ENCODE measurements at regions not wholly inside any gene's neighbourhood (a gene's known extent, or its start where the extent isn't known, plus 50 kb on each side); places are given as distances from the start of the nearest gene placed in this dataset.
"Not testable (repeated sequence)": the region's sequence is repeated elsewhere in the genome, so short reads cannot be mapped to it uniquely, and the experiment has no call there.

DNA sequence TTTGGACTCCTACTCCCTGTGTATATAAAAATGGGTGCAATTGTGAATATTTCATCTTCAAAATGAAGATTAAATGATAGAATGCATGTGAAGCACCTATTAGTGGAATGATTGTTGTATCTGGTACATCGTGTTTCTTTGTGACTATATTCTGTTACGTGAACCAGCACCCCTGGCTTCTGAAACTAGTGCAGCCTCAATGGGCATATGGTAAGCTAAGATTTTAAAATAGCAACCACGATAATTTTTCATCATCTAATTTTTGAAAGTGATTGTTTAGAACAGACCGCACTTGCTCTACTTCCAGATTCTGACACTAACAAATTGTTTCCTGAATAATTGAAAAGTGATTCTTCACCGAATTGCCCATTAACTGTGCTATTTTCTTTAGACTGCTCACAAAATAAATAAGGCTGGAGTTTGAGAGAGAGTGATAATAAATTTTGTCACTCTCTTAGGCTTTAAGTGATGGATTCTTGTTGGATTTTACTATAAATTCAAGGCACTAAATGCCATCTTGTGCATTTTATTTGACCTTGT is 806.1 kb upstream of the LRATD1 start:
- DNase-seq (ENCODE audit: low read depth, low spot score) = no peak

- DNase-seq (ENCODE audit: low read depth, low spot score) = no peak
These were observed 773.9 kb upstream of the LRATD1 start for GRCh38 chr2:13858626-13859025.

- not testable (repeated sequence) for DNase-seq (ENCODE audit: low read depth, low spot score)
These were observed 764.2 kb upstream of the LRATD1 start for GRCh38 chr2:13868275-13868674.

DNA sequence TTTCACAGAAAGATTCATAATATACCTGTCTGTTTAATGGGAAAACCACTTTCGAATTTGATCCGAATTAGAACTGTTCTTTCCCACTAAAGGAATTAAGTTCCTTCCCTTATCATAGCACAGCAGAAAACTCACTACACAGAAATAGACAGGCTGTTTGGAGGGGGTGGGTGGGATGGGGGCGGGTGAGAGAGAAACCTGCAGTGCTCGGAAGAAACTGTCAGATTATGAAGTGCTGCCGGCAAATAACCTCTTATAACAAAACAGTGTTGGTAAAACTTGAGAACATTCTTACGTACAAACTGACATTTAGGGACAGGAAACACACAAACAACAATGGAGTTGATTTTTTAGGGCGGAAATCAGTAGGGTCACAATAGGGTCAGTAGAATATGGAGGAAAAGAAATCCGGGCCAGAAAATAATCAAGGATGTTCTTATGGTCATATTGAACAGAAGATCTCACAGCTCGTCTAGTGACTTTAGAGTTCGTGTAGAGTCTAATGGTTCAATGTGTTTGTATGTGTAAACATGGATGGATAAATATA is 756.0 kb upstream of the LRATD1 start:
- no peak for DNase-seq (ENCODE audit: low read depth, low spot score)

DNA sequence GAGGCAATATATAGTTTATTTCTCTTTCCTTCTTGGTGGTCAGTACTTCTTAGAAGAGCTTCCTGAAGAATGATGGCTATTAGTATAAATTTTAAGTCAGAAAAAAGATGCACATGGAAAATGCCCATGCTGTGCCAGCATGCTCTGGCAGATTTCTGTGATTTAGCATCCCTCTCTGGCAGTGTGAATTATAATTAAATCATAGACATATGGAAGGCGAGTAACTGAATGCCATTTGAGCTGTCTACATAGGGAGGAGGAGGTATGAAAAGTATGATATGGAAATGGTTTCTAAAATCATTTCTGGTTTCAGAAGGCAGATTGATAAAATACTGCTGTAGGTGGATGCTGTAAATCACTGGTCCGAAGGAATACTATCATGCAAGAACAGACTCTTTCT is 754.9 kb upstream of the LRATD1 start:
- no peak for DNase-seq (ENCODE audit: low read depth, low spot score)

DNA sequence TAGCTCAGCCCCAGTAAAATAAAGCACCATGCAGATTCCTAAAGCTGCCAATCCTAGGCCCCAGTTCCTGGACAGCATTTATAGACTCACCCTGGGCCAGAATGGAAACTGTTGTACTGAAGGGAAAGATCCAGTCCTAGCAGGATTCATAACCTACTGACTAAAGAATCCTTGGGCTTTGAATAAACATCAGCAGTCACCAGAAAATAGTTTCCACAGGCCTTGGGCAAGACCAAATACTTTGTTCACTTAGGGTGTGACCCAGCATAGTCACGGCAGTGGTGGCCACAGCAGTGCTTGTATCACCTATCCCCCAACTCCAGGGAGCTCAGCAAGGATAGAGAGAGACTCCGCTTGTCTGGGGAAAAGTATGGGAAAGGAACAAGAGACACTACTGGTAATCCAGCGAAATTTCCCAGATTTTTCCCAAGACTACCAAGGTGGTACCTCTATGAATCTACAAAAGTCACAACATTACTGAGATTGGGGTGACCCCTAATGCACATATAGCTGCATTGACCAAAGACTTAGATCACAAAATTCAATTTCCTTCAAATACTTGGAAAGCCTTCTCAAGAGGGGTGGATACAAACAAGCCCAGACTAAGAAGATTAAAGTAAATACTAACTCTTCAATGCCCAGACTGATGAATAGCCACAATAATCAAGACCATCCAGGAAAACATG is 748.1 kb upstream of the LRATD1 start:
- no peak for DNase-seq (ENCODE audit: low read depth, low spot score)

DNA sequence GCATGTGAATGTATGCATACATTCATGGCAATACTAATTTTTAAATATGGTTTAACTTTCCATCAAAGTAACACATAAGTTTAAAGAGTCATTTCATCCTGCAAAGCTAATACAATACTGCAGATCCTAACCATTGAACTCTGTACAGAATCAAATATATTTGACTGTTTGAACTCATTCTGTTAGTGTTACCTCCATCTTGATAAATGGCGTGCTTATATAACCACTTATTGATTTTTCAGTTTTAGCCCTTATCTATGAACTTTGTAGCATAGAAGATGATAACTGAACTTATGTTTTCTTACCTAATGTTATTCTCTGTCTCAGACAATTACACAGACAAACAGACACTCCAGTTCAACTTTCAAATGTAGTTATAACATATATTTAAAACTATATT is 731.0 kb upstream of the LRATD1 start:
- no peak for DNase-seq (ENCODE audit: low read depth, low spot score)

GRCh38 chr2:13905831-13906230 is 726.7 kb upstream of the LRATD1 start:
- no peak for DNase-seq (ENCODE audit: low read depth, low spot score)

- no peak for DNase-seq (ENCODE audit: low read depth, low spot score)
These were observed 716.5 kb upstream of the LRATD1 start for GRCh38 chr2:13916066-13916465.

DNA sequence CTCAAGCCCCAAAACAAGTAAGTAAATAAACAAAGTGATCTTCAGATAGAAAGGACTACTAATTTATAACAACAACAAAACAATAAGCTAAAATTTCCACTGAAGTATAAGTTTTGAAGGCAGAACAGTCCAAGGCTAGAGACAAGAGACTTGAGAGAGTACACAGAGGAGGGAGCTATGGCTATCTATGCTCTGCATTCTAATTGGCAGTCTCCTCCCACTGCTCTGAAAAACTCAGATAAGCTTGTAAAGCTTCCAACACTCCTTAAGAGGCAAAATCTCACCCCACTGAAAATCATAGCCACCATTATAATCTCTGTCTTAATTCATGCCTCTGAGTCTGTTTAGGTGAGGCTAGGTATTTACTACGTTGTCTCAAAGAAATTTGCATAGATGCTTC is 714.6 kb upstream of the LRATD1 start:
- DNase-seq (ENCODE audit: low read depth, low spot score) = no peak

GRCh38 chr2:13919981-13920382 is 712.5 kb upstream of the LRATD1 start:
- no peak for DNase-seq (ENCODE audit: low read depth, low spot score)

DNA sequence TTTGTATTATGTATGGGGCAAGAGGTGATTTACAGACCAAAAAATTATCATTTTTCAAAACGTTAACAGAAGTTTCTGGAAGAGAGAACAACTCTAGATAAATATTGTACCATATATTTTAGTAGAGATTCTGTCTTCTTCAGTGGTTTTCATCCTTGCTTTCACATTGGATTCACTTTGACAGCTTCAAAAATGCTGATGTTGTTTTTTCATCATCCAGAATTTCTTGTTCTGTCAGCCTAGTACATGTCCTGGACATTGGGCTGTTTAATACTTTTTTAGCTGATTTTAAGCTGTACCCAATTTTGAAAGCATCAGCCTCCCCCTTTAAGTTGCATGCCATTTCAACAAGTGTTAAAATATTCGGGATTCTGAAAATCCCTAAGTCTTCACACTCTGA is 711.3 kb upstream of the LRATD1 start:
- DNase-seq (ENCODE audit: low read depth, low spot score) = no peak

DNA sequence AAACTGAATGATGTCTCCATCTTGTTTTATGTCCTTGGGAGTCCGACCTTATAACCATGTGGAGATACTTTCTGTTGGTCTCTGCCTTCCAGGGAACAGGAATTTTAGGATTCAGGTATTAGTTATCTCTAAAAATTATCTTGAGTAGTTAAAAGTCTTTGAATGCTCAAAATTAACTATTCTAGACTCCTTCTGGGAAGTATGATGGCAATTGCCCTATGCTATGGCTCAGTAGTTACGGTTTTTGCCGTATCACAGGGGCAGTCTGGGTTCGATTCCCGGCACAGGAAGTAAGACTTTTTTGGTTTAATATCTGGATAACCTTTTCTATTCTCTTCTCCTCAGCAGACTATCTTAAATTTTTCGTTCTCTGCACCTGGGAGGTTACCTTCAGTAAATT is 708.7 kb upstream of the LRATD1 start:
- DNase-seq (ENCODE audit: low read depth, low spot score) = no peak

DNA sequence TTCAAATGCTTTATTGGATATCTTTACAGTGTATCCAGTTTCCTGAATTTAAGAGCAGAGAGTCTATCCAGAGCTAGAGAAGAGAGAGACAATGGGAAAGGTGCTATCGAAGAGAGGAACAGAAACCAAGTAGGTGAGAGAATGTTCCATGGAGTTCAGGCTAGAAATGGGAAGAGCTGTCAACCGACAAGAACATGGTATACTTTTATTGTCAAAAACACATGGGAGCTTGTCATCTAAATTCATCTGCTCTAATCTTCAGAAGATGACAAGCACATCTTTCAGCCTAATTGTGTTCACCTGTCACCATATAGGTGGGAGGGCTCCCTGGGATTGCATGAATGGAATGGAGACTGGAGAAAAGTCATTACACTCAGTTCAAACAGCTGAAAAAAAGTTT is 690.4 kb upstream of the LRATD1 start:
- no peak for DNase-seq (ENCODE audit: low read depth, low spot score)

DNA sequence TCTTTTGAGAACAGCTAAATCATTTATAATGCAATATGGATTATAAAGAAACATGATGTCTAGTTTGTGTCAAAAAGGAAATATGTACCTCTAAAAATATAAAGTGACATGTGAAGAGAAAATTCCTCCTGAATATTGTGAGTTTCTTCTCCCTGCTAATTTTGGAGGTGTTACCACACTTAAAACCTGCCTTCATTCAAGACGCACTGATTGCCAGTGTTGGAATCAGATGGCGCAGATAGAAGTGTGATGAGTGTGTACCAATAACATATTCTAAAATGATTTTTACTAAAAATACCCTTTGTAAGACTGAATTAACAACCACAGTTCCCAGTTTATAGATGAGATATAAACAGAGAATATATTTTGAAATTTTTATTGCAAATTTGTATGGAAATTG is 681.8 kb upstream of the LRATD1 start:
- DNase-seq (ENCODE audit: low read depth, low spot score) = no peak

DNA sequence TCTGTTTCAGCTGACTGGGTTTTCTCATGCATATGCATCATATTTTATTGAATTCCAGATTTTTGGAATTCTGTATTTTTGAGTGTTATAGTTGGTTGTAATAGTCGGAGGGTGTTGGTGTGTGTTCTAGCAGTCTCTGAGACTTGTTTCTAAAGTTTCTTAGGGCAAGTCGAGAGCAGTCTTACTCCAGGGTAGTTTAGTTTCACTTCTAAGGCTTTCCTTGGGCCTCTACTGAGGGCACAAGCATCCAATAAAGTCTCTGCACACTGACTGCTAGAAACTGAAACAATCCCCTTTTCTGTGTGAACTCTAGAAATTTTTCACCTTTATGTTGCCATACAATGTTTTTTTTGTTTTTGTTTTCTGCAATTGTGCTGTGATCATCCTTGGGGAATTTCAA is 663.7 kb upstream of the LRATD1 start:
- no peak for DNase-seq (ENCODE audit: low read depth, low spot score)

GRCh38 chr2:13986119-13986720 is 646.3 kb upstream of the LRATD1 start:
- no peak for DNase-seq (ENCODE audit: low read depth, low spot score)

GRCh38 chr2:13996527-13996926 is 636.0 kb upstream of the LRATD1 start:
- no peak for DNase-seq (ENCODE audit: low read depth, low spot score)

DNA sequence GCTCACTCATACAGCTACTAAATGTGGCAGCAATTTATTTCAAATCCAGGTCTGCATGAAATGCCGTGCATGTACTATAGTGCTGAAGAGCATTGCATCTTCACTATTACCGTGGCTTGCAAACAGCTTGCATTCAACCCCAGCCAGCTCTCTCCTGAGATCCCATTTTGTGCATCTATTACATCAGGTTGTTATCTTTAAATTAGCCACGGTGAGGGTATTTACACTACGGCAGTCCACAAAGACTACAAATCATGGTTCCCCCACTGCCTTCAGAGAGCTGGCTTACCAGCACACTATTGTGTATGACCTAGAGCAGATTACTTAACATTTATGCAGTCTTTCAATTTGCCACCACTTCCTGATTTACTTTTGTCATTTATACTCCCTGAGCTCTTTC is 621.3 kb upstream of the LRATD1 start:
- no peak for DNase-seq (ENCODE audit: low read depth, low spot score)

DNA sequence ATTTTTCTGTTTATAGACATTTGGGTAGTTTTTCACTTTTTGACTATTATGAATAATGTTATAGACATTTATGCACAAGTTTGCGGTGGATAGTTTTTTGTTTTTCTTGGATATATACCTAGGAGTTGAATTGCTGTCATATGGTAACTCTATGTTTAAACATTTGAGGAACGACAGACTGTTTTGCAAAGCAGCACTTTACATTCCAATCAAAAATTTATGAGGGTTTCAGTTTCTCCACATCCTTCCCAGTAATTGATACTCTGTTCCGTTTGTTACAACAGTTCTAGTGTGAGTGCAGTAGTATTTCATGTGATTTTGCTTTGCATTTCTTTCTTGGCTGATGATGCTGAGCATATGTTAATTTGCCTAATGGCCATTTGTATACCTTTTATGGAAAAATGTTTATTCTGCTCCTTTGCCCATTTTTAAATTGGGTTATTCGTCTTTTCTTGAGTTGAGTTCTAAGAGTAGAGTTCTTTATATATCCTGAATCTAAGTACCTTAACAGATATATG is 617.3 kb upstream of the LRATD1 start:
- DNase-seq (ENCODE audit: low read depth, low spot score) = no peak

GRCh38 chr2:14016289-14016955 is 616.1 kb upstream of the LRATD1 start:
- no peak for DNase-seq (ENCODE audit: low read depth, low spot score)

DNA sequence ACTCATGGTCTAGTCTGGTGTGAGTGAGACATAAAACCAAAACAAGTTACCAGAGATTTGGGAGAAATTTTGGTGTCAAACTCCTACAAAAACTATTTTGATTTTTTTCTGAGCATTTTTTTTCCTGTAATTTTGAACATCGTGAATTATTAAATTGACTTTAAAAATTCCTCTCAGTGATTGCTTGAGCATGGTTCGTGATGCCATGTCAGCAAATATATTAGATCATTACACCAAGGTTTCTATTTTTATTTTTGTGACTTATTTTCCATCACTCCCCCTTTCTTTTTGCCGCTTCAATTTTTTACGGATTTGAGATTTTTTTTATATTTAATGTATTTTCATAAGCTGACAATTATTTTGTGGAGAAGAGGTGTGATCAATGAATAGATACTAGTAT is 613.9 kb upstream of the LRATD1 start:
- no peak for DNase-seq (ENCODE audit: low read depth, low spot score)

Data from brain pericyte (primary cell).